Kidney epithelial cell (primary cell): ENCODE measurements at regions not wholly inside any gene's neighbourhood (a gene's known extent, or its start where the extent isn't known, plus 50 kb on each side); places are given as distances from the start of the nearest gene placed in this dataset.
"Not testable (repeated sequence)": the region's sequence is repeated elsewhere in the genome, so short reads cannot be mapped to it uniquely, and the experiment has no call there.

Experiments
- DNase-seq: peaks from one replicate; pipeline ENCODE4 v3.0.0-alpha.2; 2010; ENCODE audit warnings: low read depth
- H3K27me3 ChIP-seq: 2 replicates; pipeline ENCODE4 v1.6.0; 2011; ENCODE audit warnings: low read length; ENCODE audit not compliant: control insufficient read depth, insufficient read depth
- H3K36me3 ChIP-seq: 2 replicates; pipeline ENCODE4 v1.5.1; 2011; ENCODE audit warnings: low read length; ENCODE audit not compliant: control insufficient read depth, insufficient read depth
- H3K4me3 ChIP-seq: 2 replicates; pipeline ENCODE4 v1.5.1; 2011; ENCODE audit warnings: low read depth, mild to moderate bottlenecking, control low read depth, low read length
- TF ChIP-seq, protein P1 (sequence below): IDR thresholded peaks from 2 replicates; pipeline ENCODE4 v1.5.1; 2011; ENCODE audit warnings: mild to moderate bottlenecking, moderate library complexity, low read length, control low read depth, inconsistent platforms; ENCODE audit not compliant: insufficient read depth, poor library complexity, severe bottlenecking

DNA sequence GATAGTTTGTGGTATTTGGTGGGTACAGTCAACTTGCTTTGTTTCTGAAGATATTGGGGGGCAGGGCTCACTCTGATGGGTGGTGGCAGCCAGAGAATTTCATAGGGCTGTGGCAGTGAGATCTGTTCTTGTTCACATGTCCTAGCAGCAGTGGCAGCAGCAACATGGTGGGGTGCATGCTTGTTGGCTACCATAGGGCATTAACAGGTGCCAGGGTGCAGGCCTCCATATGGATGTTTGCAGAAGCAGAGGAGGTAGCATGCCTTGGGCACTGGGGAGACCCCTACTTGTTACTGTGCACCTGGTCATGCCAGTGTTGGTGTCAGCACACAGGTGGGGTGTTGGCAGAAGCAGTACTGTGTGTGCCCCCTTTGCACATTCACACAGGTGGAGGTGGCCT lies 96.3 kb upstream of the ZC4H2 start:
- Histone ChIP-seq H3K27me3 (no peaks in the 10 kb centered on the region), H3K4me3 (no peak overlapping the region), H3K36me3 (no peaks in the 10 kb centered on the region)
- DNase-seq: no peak
- TF ChIP-seq, protein P1, sequence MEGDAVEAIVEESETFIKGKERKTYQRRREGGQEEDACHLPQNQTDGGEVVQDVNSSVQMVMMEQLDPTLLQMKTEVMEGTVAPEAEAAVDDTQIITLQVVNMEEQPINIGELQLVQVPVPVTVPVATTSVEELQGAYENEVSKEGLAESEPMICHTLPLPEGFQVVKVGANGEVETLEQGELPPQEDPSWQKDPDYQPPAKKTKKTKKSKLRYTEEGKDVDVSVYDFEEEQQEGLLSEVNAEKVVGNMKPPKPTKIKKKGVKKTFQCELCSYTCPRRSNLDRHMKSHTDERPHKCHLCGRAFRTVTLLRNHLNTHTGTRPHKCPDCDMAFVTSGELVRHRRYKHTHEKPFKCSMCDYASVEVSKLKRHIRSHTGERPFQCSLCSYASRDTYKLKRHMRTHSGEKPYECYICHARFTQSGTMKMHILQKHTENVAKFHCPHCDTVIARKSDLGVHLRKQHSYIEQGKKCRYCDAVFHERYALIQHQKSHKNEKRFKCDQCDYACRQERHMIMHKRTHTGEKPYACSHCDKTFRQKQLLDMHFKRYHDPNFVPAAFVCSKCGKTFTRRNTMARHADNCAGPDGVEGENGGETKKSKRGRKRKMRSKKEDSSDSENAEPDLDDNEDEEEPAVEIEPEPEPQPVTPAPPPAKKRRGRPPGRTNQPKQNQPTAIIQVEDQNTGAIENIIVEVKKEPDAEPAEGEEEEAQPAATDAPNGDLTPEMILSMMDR: no peak

DNA sequence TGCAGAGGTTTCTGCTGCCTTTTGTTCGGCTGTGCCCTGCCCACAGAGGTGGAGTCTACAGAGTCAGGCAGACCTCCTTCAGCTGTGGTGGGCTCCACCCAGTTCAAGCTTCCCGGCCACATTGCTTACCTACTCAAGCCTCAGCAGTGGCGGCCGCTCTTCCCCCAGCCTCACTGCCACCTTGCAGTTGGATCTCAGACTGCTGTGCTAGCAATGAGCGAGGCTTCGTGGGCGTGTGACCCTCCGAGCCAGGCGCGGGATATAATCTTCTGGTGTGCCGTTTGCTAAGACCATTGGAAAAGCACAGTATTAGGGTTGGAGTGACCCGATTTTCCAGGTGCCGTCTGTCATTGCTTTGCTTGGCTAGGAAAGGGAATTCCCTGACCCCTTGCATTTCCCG lies 82.4 kb upstream of the ZC4H2 start:
- DNase-seq, H3K4me3 ChIP-seq: not testable (repeated sequence)

DNA sequence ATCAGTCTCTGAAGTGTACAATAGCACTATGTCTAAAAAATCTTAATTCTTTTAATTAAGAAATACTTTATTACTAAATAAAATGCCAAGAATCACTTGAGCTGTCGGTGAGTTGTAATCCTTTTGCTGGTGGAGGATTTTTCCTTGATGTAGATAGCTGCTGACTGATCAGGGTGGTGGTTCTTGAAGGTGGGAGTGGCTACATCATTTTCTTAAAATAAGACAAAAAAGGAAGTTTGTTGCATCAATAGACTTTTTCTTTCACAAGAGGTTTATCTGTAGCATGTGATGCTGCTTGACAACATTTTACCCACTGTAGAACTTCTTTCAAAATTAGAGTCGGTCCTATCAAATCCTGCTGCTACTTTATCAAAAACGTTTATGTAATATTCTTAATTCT lies 68.8 kb upstream of the ZC4H2 start:
- no peaks in the 10 kb centered on the region for H3K36me3 ChIP-seq
- no peaks in the 10 kb centered on the region for H3K27me3 ChIP-seq
- H3K4me3 ChIP-seq: no peak overlapping the region
- TF ChIP-seq, protein P1: no peak
- DNase-seq: no peak

More for the DNA sequence above, 82.4 kb upstream of the ZC4H2 start:
- H3K36me3 ChIP-seq, H3K27me3 ChIP-seq: not testable (repeated sequence)

DNA sequence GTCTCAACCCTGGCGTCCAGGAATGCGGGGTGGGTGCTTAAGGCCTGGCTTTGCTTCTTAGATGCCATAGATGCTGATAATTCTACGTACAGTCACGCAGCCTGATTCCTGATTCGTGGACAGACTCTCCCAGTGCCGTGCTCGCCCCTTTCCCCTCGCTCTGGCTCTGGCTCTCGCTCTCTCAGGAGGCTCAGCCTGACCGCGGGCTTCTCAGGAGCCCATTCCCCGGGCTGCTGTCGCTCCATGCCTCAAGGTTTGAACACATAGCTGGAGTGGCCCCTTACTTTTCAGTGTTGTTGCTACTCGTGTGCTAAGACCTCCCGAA lies 59.2 kb upstream of the ZC4H2 start:
- DNase-seq: no peak
- no peaks in the 10 kb centered on the region for H3K36me3 ChIP-seq
- peak overlapping the region; percentile 62 for H3K4me3 ChIP-seq
- no peaks in the 10 kb centered on the region for H3K27me3 ChIP-seq
- TF ChIP-seq, protein P1: no peak

DNA sequence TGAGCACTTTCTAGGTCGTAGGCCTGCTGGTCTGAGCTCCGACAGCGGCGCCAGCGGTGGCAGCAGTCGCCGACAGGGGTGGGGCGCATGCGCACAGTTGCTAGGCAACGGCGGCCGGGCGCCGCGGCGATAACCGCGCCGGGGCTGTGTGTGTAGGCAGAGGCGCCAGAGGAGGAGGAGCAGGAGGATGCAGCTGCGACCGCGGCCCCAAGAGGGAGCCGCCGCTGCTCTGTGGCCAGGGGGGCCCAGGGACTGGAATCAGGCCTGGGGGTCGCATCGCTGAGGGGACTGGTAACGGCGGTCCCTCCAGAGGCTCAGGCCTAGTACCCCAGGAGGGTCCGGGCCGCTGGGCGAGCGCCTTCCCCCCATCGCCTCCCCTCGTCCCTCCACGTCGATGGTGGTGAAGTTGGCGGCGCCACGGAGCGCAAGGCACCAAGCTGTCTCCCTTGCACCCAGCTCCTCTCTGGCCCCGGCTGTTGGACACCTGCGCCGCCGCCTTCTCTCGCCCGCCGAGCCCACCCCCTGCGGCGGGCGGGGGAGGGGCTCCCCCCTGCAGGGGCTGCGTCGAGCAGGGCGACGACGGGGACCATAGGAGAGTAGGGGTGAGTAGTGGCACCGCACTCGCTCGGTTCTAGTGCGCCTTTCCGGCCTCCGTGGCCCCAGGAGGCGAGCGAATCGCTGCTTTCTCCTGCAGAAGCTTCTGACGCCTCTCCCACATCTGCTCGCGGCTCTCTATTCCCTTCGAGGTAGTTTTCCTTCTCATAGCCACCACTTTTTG lies 58.6 kb upstream of the ZC4H2 start, which contains the start of gene ZC3H12B:
ZC3H12B (plus strand) TSS at position 159 of the 778 bp plus-strand sequence.
- DNase-seq: peak; percentile 25
- H3K4me3 ChIP-seq: peak within 1 kb of the TSS; percentile 62
- TF ChIP-seq, protein P1: peak; percentile 42
- no peaks in the 10 kb centered on the region for H3K27me3 ChIP-seq
- no peaks in the 10 kb centered on the region for H3K36me3 ChIP-seq

DNA sequence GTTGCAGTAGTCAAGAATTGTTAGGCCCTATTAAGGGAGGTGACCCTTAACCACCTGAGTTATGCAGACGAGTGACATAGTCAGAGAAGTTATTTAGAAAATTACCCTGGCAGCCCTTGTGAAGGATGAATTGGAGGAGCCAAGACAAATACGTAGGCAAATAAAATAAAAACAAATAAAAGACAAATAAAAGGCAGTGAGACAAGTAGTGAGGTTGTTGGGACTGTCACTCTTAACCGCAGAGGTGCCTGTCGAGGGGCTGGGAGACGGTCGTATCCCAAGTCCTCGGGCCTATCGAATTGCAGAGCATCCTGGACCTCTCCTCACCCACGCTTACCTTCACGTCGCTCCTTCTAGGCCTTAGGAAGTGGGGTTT lies 58.0 kb upstream of the ZC4H2 start:
- no peak for DNase-seq
- Histone ChIP-seq H3K27me3 (no peaks in the 10 kb centered on the region), H3K4me3 (peak overlapping the region; percentile 62), H3K36me3 (no peaks in the 10 kb centered on the region)
- TF ChIP-seq, protein P1: no peak
